ENCODE measurements at regions not wholly inside any gene's neighbourhood (a gene's known extent, or its start where the extent isn't known, plus 50 kb on each side); places are given as distances from the start of the nearest gene placed in this dataset.
"Not testable (repeated sequence)": the region's sequence is repeated elsewhere in the genome, so short reads cannot be mapped to it uniquely, and the experiment has no call there.

DNA sequence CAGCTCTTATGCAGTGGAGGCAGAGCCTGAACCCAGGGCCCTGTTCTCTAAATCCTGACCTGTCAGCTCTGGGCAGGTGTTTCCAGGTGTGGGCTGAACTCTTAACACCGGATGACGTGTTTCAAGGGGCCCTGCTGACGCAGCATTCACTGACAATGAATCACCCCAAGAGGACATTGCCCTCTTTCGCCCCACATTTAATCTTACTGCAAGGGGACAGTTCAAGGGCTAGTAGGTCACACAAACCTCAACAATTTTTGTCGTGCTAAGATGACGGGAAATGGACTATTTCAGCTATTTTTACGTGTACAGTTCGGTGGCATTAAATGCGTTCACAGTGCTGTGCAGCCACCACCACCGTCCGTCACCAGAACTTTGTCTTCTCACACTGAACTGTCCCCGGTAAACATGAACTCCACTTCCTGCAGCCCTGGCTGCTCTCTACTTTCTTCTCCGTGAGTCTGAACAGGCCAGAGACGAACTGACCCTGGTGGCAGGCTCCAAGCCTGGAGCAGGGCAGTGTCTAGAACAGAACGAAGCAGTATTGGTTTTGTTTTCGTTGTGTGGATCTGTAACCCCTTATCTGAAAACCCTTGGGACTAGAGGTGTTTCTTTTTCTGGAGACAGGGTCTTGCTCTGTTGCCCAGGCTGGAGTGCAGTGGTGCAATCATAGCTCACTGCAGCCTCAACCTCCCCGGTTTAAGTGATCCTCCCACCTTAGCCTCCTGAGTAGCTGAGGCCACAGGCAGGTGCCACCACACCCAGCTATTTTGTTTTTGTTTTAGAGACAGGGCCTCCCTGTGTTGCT lies 88.4 kb upstream of the CIBAR2 start:
- no peak overlapping the region for H3K4me3 ChIP-seq (ENCODE audit: low read length)
- no peak for TF ChIP-seq ZNF274 (IDR thresholded peaks at IDR 0.05; ENCODE audit: low read depth, low read length)

DNA sequence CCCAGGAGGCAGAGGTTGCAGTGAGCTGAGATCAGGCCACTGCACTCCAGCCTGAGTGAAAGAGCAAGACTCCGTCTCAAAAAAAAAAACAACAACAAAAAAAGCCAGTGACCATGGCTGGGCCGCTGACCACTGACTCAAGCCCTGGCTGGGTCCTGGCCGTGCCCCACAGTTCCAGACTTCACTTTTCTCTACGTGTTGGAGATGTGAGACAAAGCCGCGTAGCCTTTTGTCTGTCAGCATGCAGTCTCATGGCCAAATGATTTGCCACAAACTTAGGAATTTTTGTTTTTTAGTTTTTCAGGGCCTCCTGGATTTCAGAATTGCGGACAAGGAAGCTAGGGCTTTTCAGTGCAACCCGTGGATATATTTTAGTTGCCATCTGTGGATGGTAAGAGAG lies 89.3 kb upstream of the CIBAR2 start:
- TF ChIP-seq ZNF274 (IDR thresholded peaks at IDR 0.05; ENCODE audit: low read depth, low read length) = no peak
- no peak overlapping the region for H3K4me3 ChIP-seq (ENCODE audit: low read length)

DNA sequence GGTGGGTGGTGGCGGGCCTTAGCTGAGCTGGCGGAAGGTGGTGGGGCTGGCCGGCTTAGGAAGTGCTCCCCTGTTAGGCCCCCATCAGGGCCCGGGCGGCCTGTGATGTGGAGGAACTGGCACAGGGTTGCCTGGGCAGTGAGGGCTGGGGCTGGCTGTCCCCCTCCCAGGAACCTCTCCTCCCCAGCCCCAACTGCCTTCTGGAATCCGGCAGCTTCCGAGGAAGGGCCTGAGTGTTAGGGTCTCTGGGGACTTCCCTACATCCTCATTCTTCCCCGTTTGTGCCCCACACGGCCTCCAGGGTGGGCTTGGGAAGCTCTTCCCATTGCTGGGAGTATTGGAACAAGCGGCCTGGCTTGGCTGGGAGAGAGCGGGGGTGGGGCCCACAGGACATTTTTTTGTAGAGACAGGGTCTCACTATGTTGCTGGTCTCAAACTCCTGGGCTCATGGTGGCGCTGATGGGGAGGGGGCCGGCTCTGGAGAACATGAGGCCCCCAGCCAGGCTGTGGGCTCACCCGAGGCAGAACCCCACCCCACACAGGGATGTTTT lies 89.9 kb upstream of the CIBAR2 start:
- H3K4me3 ChIP-seq (ENCODE audit: low read length) = no peak overlapping the region
- no peak for TF ChIP-seq ZNF274 (IDR thresholded peaks at IDR 0.05; ENCODE audit: low read depth, low read length)

DNA sequence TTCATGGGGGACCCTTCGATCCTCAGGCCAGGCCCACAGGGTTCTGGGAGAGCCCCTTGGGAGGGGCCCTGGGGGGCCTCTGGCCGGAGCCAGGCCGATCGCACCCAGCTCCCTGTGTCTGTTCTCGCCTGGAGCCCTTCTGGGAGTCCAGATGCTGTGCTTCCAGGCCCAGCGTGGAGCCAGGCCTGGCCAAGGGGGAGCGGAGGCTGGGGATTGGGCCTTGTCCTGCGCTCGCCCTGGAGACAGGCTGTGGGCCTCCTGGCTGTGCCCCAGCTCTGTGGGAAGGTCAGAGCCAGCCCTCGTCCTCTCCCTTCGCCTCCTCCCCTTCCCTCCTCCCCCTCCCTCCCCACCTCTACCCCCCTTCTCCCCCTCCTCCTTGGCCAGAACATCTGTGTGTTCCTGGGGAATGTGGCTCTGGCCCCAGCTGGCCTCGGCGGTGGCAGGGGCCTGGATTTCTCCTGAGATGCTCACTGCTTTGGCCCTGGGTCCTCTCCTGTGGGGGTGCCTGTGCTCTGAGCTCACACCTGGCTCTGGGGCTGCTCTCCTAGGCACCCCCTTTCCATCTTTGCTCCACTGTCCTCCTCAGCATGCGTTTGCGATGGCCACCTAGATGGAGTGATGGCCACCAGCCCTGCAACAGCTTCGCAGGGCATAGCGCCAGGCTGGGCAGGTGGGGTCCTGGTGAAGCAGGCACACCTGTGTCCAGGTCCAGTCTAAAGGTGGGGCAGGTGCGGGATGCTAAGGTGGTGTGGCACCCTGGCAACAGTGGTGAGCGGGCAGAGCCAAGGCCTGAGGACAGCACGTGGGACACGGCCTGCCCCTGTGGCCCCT lies 90.6 kb upstream of the CIBAR2 start:
- H3K4me3 ChIP-seq (ENCODE audit: low read length) = no peak overlapping the region
- TF ChIP-seq ZNF274 (IDR thresholded peaks at IDR 0.05; ENCODE audit: low read depth, low read length) = no peak

DNA sequence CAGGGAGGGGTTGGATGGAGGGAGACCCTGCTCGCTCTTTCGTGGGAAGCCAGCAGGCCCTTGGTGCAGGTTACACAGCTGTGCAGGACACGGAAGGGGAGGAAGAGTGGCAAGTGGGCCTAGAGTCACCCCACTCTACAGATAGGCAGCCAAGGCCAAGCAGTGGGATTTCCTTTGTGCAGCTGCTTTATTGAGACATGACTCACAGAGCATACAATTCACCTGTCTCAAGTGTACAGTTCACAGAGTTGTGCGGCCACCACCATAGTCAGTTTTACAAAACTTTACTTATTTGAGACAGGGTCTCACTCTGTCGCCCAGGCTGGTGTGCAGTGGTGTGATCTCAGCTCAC lies 91.2 kb upstream of the CIBAR2 start:
- no peak for TF ChIP-seq ZNF274 (IDR thresholded peaks at IDR 0.05; ENCODE audit: low read depth, low read length)
- no peak overlapping the region for H3K4me3 ChIP-seq (ENCODE audit: low read length)

DNA sequence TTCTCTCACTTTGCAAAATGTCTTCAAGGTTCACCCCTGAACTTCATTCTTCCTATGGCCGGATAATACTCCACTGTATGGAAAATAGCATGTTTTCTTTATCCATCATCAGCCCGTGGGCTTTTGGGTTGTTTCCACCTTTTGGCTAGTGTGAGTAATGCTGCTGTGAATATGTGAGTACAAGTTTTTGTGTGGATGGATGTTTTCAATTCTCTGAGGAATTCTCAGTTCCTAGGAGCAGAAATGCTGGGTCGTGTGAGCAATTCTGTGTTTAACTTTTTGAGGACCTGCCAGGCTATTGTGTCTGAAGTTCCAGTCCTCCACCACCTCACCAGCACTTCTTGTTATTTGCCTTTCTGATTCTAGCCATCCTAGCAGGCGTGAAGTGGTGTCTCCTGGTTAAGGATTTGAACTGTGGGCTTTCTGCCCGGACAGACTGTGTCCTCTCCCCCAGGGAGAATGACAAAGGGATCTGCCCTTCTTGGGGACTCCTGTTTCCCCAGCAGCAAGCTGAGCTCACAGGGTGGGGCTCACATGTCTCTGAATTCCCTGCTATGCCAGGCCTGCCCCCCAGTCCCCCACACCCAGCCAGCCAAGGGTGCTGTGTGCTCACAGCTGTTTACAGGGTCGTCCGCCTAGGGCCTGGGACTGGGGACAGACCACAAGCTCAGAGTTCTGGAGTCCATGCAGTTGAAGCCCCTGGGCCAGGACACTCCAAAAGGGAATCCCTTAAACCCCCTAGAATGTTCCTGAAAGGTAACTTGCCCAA lies 92.2 kb upstream of the CIBAR2 start:
- no peak overlapping the region for H3K4me3 ChIP-seq (ENCODE audit: low read length)
- TF ChIP-seq ZNF274 (IDR thresholded peaks at IDR 0.05; ENCODE audit: low read depth, low read length) = no peak

DNA sequence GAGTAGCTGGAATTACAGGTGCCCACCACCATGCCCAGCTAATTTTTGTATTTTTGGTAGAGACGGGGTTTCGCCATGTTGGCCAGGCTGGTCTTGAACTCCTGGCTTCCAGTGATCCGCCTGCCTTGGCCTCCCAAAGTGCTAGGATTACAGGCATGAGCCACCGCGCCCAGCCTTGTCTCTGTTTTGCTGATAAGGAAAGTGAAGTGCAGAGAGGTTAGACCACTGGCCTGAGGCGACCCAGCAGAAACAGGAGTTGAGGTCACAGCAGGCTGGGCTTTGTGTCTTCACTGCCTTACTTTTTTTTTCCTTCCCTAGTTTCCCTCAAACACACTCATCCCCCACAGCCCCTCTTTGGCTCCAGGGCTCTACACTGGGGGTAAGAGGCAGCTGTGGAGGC lies 93.0 kb upstream of the CIBAR2 start:
- not testable (repeated sequence) for H3K4me3 ChIP-seq (ENCODE audit: low read length)

DNA sequence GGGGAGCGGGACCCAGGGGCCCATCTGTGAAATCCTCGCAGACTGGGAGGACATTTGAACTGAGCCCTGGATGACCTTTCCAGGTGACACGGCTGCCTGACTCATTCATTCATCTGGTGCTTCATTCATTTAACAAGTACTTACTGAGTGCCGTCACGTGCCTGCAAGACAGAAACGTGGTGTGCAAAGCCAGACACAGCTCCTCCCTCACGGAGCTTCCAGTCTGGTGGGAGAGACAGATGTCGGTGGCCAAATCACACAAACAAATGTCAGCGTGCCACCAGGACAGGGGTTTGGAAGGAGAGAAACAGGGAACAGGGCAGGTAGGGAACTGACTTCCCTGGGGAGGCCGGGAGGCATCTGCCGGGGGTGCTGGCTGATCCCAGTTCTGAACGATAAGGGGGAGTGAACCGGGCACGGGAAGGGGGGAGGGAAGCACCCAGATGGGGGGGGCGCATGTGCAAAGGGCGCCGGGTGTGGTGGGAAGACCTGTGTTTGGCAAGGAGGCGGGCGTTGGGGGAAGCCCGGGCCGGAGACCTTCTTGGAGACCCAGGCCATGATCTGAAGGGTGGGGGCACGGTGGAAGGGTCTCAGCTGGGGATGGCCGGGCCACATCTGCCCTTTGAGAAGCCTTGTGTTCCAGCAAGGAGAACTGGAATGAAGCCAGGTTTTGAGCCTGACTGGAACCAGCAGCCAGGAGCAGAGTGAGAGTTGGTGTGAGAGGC lies 93.6 kb upstream of the CIBAR2 start:
- TF ChIP-seq ZNF274 (IDR thresholded peaks at IDR 0.05; ENCODE audit: low read depth, low read length) = no peak
- H3K4me3 ChIP-seq (ENCODE audit: low read length) = no peak overlapping the region

DNA sequence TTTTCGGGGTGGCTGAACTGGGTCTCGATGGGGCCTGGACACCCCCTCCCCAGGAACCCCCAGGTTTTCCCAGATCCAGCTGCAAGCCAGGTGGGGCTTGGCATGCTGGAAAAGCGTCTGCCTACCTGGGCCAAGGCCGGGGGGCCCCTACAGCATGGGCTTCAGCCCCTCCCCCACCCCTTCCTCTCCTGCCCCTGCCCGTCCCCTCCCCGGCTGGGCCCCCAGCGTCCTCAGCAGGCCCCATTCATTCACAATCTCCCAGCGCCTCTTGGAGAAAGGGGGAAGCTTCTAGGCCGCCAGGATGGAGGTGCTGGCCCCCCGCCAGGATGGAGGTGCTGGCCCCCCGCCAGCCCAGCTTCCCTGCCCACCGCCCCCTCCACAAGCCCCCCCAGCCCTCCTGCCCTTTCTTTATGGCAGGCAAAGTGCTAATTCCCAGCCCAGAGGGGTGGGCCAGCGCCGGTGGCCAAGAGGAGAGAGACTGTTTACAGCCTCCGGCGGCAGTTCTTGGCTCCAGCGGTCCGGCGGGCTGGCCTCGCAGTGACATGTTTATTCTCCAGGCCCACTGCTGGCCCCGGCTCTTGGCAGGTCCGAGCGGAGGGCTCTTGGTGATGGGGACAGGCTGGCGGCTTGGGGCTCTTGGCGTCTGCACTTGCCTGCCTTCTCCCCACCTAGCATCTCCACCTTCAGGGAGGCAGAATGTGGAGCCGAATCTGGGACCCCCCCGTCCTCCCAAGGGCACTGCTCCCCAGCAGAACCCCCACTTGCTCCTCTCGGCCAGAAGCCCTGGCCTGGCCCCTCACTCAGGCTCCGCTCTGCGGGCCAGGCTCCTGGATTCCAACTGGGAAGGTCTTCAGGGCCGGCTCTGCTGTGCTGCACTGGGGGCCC lies 94.4 kb upstream of the CIBAR2 start:
- no peak for TF ChIP-seq ZNF274 (IDR thresholded peaks at IDR 0.05; ENCODE audit: low read depth, low read length)
- no peak overlapping the region for H3K4me3 ChIP-seq (ENCODE audit: low read length)

DNA sequence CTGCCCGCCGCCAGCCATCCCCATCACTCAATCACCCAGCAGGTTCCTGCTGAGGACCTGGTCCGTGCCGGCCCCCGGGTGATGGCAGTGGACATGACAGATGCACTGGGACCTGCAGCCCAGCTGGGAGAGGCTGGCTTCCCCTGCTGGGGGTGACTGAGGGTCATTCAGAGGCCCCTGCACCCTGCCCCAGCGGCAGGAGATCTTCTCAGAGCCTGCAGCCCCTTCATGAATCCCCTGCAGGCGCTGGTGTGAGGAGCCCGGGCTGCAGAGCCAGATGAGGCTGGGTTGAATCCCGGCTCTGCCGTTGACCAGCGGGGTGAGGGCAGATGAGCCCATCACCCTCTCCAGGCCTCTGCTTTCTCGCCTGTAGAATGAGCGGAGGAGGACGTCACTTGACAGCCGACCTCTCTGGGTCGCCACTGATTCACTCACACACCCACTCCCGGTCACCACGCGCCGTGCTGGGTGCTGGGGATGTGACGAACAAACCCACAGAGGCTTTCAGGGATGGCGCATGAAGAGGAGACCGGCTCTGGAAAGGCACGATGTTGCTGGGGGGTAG lies 95.2 kb upstream of the CIBAR2 start:
- H3K4me3 ChIP-seq (ENCODE audit: low read length) = no peak overlapping the region

DNA sequence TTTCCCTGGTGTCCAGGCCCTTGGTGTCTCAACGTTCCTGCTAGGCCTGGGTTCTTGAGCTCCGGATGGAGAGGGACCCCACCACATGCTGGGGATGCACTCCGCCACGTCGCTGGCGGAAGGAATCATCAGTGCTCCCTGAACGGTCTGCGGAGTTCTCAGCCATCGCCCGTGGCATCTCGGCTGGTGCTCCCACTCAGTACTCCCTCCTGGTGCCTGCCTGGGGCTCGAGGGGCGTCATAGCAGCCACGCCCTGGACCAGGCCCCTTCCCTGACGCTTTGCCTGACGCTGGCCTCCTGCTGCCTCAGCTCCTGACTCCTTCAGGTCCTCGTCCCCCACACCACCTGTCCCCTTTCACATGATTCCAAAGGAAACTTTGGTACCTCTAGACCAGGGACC lies 95.9 kb upstream of the CIBAR2 start:
- H3K4me3 ChIP-seq (ENCODE audit: low read length) = no peak overlapping the region
- TF ChIP-seq ZNF274 (IDR thresholded peaks at IDR 0.05; ENCODE audit: low read depth, low read length) = no peak

More for the DNA sequence above, 95.2 kb upstream of the CIBAR2 start:
- TF ChIP-seq ZNF274 (IDR thresholded peaks at IDR 0.05; ENCODE audit: low read depth, low read length) = no peak

DNA sequence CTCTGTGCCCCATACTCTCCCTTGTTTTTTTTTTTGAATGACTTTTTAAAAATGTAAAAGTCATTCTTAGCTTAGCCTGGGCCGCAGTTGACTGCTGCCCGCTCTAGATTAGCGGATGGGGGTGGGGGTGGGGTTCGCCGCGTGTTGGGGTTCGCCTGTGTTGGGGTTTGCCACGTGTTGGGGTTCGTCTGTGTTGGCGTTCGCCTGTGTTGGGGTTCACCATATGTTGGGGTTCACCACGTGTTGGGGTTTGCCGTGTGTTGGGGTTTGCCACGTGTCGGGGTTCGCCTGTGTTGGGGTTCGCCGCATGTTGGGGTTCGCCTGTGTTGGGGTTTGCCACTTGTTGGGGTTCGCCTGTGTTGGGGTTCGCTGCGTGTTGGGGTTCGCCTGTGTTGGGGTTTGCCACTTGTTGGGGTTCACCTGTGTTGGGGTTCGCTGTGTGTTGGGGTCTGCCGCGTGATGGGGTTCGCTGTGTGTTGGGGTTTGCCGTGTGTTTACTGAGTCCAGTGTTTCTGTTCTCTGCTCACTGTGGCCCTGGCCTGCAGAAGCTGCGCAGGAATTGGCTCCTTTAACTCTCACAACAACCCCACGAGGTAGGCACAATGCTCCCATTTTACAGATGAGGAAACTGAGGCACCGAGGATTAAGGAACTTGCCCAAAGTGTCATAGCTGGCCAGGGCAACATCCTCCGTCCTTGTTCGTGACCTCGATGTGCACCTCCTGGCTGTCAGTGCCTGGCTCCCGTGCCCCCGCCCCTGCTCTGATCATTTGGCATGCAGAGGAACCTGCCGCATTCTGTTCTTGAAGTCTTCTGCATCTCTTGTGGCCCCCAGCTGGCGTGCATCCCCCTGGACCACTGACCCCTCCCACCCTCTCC lies 96.6 kb upstream of the CIBAR2 start:
- TF ChIP-seq ZNF274 (IDR thresholded peaks at IDR 0.05; ENCODE audit: low read depth, low read length) = no peak
- no peak overlapping the region for H3K4me3 ChIP-seq (ENCODE audit: low read length)
